ENCODE measurements at regions not wholly inside any gene's neighbourhood (a gene's known extent, or its start where the extent isn't known, plus 50 kb on each side); places are given as distances from the start of the nearest gene placed in this dataset.
"Not testable (repeated sequence)": the region's sequence is repeated elsewhere in the genome, so short reads cannot be mapped to it uniquely, and the experiment has no call there.

DNA sequence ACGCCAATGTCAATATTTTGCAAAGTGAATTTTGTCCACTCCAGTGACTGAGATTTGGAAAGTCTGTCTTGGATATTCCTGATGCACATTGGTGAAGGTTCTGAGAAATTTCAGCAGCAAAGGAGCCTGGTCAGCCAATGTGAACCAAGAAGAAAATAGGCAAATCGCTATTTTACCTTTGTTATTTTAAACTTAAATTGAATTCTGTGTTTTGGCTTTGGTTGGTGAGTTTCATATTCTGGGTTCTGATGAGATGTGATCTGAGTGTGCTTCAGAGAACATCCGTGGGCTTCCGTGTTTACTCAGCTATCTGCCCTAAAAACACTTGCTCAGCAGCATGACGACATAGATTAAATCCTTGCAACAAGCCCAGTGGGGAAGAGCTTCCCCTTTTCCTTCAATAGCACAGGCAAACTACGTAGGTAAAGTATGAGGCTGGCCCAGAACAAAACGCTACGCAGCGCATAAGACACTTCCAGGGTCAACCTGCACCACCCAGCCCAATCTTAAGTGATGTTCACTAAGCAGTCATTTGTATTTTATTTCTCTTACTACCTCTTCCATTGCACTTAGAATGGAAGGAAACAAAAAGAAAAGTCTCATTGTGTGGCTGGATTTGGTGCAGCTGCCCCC, 176.4 kb upstream of the KAZN start:
- DNase-seq (ENCODE audit: low spot score) = no peak
- Histone ChIP-seq H3K27ac (no peak overlapping the region), H3K4me3 (no peak overlapping the region)
- TF ChIP-seq, protein P1, sequence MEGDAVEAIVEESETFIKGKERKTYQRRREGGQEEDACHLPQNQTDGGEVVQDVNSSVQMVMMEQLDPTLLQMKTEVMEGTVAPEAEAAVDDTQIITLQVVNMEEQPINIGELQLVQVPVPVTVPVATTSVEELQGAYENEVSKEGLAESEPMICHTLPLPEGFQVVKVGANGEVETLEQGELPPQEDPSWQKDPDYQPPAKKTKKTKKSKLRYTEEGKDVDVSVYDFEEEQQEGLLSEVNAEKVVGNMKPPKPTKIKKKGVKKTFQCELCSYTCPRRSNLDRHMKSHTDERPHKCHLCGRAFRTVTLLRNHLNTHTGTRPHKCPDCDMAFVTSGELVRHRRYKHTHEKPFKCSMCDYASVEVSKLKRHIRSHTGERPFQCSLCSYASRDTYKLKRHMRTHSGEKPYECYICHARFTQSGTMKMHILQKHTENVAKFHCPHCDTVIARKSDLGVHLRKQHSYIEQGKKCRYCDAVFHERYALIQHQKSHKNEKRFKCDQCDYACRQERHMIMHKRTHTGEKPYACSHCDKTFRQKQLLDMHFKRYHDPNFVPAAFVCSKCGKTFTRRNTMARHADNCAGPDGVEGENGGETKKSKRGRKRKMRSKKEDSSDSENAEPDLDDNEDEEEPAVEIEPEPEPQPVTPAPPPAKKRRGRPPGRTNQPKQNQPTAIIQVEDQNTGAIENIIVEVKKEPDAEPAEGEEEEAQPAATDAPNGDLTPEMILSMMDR (IDR thresholded peaks at IDR 0.05) = no peak

DNA sequence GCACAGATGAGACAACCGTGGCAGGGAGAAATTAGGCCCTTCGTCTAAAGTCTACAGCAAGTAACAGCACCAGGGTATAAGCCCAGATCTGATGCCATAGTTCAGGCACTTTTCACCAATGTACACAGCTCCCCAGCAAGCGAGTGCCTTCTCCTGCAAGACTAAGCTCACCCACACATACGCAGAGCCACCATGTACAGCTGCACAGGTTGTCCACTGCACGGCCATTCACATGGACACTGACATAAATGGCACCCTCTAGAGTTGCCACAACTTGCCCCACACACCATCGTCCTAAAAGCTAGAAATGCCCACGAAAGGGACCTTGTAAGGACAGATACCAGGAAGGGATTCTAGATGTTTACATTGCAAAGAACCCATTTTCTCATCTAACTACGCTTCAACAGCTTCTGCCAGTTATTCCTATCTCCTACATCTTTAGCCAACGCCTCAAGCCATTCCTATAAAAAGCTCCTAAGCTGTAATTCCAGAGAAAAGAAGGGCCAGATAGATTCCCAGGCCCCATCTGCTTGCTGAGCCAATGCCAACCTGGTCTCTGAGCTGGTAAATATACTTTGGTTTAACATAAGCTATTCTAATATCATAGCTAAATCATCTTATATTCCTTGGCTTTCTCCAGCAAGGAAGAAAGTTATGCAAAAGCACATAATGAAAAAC, 174.0 kb upstream of the KAZN start:
- no peak for DNase-seq (ENCODE audit: low spot score)
- no peak overlapping the region for H3K4me3 ChIP-seq
- no peak overlapping the region for H3K27ac ChIP-seq
- TF ChIP-seq, protein P1 (IDR thresholded peaks at IDR 0.05) = no peak

DNA sequence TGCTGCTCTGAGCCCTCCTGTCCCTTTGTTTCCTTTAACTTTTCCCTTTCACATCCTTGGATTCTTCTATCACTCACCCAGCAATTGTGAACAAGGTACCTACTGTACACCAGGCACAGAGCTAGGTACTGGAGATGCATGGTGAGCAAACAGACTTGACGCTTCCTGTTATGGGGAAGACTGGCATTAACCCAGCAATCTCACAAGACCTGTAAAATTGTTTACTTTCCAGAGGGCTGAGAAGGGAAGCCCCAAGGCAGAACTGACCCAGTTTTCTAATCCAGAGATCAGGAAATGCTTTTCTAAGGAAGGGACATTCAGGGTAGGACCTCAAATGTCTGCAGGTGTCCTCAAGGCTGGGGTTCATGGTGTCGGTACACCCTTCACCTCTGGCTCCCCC, 171.6 kb upstream of the KAZN start:
- no peak overlapping the region for H3K27ac ChIP-seq
- TF ChIP-seq, protein P1 (IDR thresholded peaks at IDR 0.05) = no peak
- no peak for DNase-seq (ENCODE audit: low spot score)
- no peak overlapping the region for H3K4me3 ChIP-seq

DNA sequence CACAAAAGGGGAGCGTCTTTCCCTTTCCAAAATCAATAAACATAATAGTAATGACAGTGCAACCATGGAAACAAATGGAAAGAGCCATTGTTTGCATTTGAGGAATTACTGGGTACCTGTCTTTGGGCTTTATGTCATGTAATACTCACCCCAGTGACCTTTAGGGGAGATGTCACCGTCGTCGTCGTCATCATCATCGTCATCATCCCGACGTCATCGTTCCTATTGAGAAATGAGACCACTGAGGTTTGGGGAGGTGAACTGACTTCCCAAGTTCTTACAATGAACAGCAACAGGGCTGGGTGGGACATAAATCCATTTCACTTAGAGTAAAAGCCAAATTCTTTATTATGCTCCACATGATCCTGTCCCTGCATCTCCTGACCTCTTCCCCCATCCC, 168.9 kb upstream of the KAZN start:
- DNase-seq (ENCODE audit: low spot score) = no peak
- H3K4me3 ChIP-seq = no peak overlapping the region
- TF ChIP-seq, protein P1 (IDR thresholded peaks at IDR 0.05) = no peak
- H3K27ac ChIP-seq = no peak overlapping the region

DNA sequence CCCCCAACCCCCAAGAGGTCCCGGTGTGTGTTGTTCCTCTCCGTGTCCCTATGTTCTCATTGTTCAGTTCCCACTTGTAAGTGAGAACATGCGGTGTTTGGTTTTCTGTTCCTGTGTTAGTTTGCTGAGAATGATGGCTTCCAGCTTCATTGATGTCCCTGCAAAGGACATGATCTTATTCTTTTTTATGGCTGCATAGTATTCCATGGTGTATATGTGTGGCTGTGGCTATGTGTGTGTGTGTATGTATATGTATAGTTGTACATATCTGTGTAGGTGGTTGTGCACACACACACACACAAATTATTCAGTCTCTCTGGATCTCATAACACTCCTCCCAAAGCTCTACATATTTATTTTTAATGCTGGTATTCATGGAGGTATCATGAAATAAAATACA, 165.8 kb upstream of the KAZN start:
- H3K4me3 ChIP-seq; DNase-seq (ENCODE audit: low spot score); H3K27ac ChIP-seq: not testable (repeated sequence)

DNA sequence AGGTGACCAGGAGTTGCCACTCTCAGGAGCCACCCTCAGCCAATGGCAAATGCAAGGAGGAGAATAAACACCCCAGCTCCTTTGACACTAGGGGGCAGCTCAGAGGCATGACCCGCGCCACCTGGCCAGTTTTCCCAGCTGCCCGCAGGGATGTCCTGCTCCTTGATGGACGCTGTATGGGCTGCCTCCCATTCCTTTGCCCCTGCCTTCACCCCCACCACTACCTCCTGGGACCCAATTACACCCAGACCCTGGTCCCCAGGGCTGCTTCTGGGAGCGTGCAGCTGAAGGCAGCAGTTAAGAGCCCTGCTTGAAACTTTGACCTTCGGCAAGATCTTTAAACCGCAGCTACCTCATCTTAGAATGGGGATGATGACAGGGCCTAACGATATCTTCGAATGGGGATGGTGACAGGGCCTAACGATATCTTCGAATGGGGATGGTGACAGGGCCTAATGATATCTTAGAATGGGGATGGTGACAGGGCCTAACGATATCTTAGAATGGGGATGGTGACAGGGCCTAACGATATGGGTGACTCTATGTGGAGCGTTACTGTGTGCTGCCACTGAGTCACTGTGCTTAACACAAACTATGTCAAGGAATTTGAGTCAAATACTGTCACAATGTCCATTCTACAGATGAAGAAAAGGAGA, 163.0 kb upstream of the KAZN start:
- TF ChIP-seq, protein P1 (IDR thresholded peaks at IDR 0.05) = no peak
- H3K4me3 ChIP-seq = no peak overlapping the region
- no peak overlapping the region for H3K27ac ChIP-seq
- DNase-seq (ENCODE audit: low spot score) = no peak

DNA sequence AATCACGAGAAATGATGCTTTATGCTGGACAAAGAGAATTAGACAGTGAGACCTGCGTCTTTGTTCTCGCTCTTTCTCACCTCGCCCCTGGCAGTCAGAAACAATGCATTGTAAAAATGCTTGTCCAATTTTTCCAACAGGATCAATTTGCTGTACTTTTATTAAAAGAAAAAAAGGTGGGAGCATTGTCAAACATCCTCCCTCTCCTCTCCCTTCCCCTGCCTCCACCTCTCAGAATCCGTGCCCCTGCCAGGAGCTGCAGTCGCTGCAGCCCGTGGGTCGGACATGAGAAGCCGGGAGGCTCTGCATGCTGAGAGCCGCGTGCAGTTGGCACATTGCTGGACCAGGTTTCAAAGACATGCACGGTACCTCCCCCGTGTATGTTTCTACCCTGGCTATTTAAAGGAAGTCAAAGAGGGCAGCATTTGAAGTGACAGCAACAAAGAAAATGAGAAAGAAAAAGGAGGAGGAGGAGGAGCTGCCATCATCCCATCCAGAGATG, 161.0 kb upstream of the KAZN start:
- TF ChIP-seq, protein P1 (IDR thresholded peaks at IDR 0.05) = no peak
- DNase-seq (ENCODE audit: low spot score) = no peak
- Histone ChIP-seq H3K27ac (no peak overlapping the region), H3K4me3 (no peak overlapping the region)
